ENCODE measurements at regions not wholly inside any gene's neighbourhood (a gene's known extent, or its start where the extent isn't known, plus 50 kb on each side); places are given as distances from the start of the nearest gene placed in this dataset.
"Not testable (repeated sequence)": the region's sequence is repeated elsewhere in the genome, so short reads cannot be mapped to it uniquely, and the experiment has no call there.

GRCh38 chrX:8043121-8043520 lies 115.9 kb upstream of the PNPLA4 start:
- Mint-ChIP-seq H3K4me1 (ENCODE audit: low read depth) (peaks cover under 1% of the 10 kb centered on the region), H3K27ac (no peak overlapping the region), H3K4me3 (no peak overlapping the region), H3K9me3 (no peaks in the 10 kb centered on the region), H3K36me3 (ENCODE audit: low read depth) (no peaks in the 10 kb centered on the region), H3K27me3 (no peaks in the 10 kb centered on the region)
- intact Hi-C loops (cut with micrococcal nuclease), result no loop called here

- no peaks in the 10 kb centered on the region for H3K27me3 Mint-ChIP-seq
- H3K36me3 Mint-ChIP-seq (ENCODE audit: low read depth), result no peaks in the 10 kb centered on the region
- H3K4me3 Mint-ChIP-seq, result no peak overlapping the region
- H3K27ac Mint-ChIP-seq, result no peak overlapping the region
- peaks cover 7% of the 10 kb centered on the region for H3K4me1 Mint-ChIP-seq (ENCODE audit: low read depth)
- no peaks in the 10 kb centered on the region for H3K9me3 Mint-ChIP-seq
- intact Hi-C loops (cut with micrococcal nuclease), result no loop called here
Measured at GRCh38 chrX:8042304-8042703, 115.1 kb upstream of the PNPLA4 start.

GRCh38 chrX:8039711-8040110 lies 112.5 kb upstream of the PNPLA4 start:
- H3K36me3 Mint-ChIP-seq (ENCODE audit: low read depth); H3K9me3 Mint-ChIP-seq; H3K27me3 Mint-ChIP-seq; H3K27ac Mint-ChIP-seq; intact Hi-C loops (cut with micrococcal nuclease); H3K4me1 Mint-ChIP-seq (ENCODE audit: low read depth); H3K4me3 Mint-ChIP-seq: not testable (repeated sequence)

GRCh38 chrX:8037593-8038348 lies 110.6 kb upstream of the PNPLA4 start:
- H3K27me3 Mint-ChIP-seq, result no peaks in the 10 kb centered on the region
- no peak overlapping the region for H3K4me3 Mint-ChIP-seq
- H3K4me1 Mint-ChIP-seq (ENCODE audit: low read depth), result peaks cover 7% of the 10 kb centered on the region
- H3K36me3 Mint-ChIP-seq (ENCODE audit: low read depth), result no peaks in the 10 kb centered on the region
- no peaks in the 10 kb centered on the region for H3K9me3 Mint-ChIP-seq
- intact Hi-C loops (cut with micrococcal nuclease), result no loop called here
- no peak overlapping the region for H3K27ac Mint-ChIP-seq

GRCh38 chrX:8036914-8037313 lies 109.7 kb upstream of the PNPLA4 start:
- H3K4me3 Mint-ChIP-seq, result no peak overlapping the region
- peaks cover 7% of the 10 kb centered on the region for H3K4me1 Mint-ChIP-seq (ENCODE audit: low read depth)
- H3K36me3 Mint-ChIP-seq (ENCODE audit: low read depth), result no peaks in the 10 kb centered on the region
- intact Hi-C loops (cut with micrococcal nuclease), result no loop called here
- H3K9me3 Mint-ChIP-seq, result no peaks in the 10 kb centered on the region
- H3K27me3 Mint-ChIP-seq, result no peaks in the 10 kb centered on the region
- no peak overlapping the region for H3K27ac Mint-ChIP-seq

- H3K27me3 Mint-ChIP-seq, result no peaks in the 10 kb centered on the region
- no peak overlapping the region for H3K27ac Mint-ChIP-seq
- H3K9me3 Mint-ChIP-seq, result no peaks in the 10 kb centered on the region
- intact Hi-C loops (cut with micrococcal nuclease), result no loop called here
- H3K4me3 Mint-ChIP-seq, result no peak overlapping the region
- H3K36me3 Mint-ChIP-seq (ENCODE audit: low read depth), result no peaks in the 10 kb centered on the region
- H3K4me1 Mint-ChIP-seq (ENCODE audit: low read depth), result peaks cover 7% of the 10 kb centered on the region
Measured at GRCh38 chrX:8034058-8034457, 106.8 kb upstream of the PNPLA4 start.

- intact Hi-C loops (cut with micrococcal nuclease), result no loop called here
- Mint-ChIP-seq H3K27me3 (no peaks in the 10 kb centered on the region), H3K36me3 (ENCODE audit: low read depth) (no peaks in the 10 kb centered on the region), H3K4me3 (no peak overlapping the region), H3K9me3 (no peaks in the 10 kb centered on the region), H3K27ac (no peak overlapping the region), H3K4me1 (ENCODE audit: low read depth) (peaks cover 7% of the 10 kb centered on the region)
Measured at GRCh38 chrX:8033175-8033574, 106.0 kb upstream of the PNPLA4 start.

- intact Hi-C loops (cut with micrococcal nuclease), result no loop called here
- Mint-ChIP-seq H3K4me1 (ENCODE audit: low read depth) (no peaks in the 10 kb centered on the region), H3K36me3 (ENCODE audit: low read depth) (no peaks in the 10 kb centered on the region), H3K27me3 (no peaks in the 10 kb centered on the region), H3K27ac (no peak overlapping the region), H3K9me3 (peaks cover 11% of the 10 kb centered on the region), H3K4me3 (no peak overlapping the region)
Measured at GRCh38 chrX:8030361-8030760, 103.1 kb upstream of the PNPLA4 start.

GRCh38 chrX:8027827-8028226 lies 100.6 kb upstream of the PNPLA4 start:
- H3K36me3 Mint-ChIP-seq (ENCODE audit: low read depth), result no peaks in the 10 kb centered on the region

GRCh38 chrX:8025705-8026104 lies 98.5 kb upstream of the PNPLA4 start:
- Mint-ChIP-seq H3K36me3 (ENCODE audit: low read depth) (no peaks in the 10 kb centered on the region), H3K9me3 (peaks cover 18% of the 10 kb centered on the region), H3K27me3 (no peaks in the 10 kb centered on the region), H3K27ac (no peak overlapping the region), H3K4me3 (no peak overlapping the region), H3K4me1 (ENCODE audit: low read depth) (no peaks in the 10 kb centered on the region)
- intact Hi-C loops (cut with micrococcal nuclease), result no loop called here

More at GRCh38 chrX:8027827-8028226, 100.6 kb upstream of the PNPLA4 start:
- Mint-ChIP-seq H3K9me3 (peaks cover 18% of the 10 kb centered on the region), H3K4me3 (no peak overlapping the region), H3K4me1 (ENCODE audit: low read depth) (no peaks in the 10 kb centered on the region), H3K27ac (no peak overlapping the region), H3K27me3 (no peaks in the 10 kb centered on the region)
- intact Hi-C loops (cut with micrococcal nuclease), result no loop called here

- Mint-ChIP-seq H3K4me1 (ENCODE audit: low read depth) (no peaks in the 10 kb centered on the region), H3K9me3 (peaks cover 4% of the 10 kb centered on the region), H3K36me3 (ENCODE audit: low read depth) (no peaks in the 10 kb centered on the region), H3K27ac (no peak overlapping the region), H3K4me3 (no peak overlapping the region), H3K27me3 (no peaks in the 10 kb centered on the region)
- intact Hi-C loops (cut with micrococcal nuclease), result no loop called here
Measured at GRCh38 chrX:8018934-8019333, 91.7 kb upstream of the PNPLA4 start.

GRCh38 chrX:8010105-8010504 lies 82.9 kb upstream of the PNPLA4 start:
- Mint-ChIP-seq H3K4me3 (no peak overlapping the region), H3K36me3 (ENCODE audit: low read depth) (no peaks in the 10 kb centered on the region), H3K27me3 (no peaks in the 10 kb centered on the region), H3K27ac (no peak overlapping the region), H3K4me1 (ENCODE audit: low read depth) (no peaks in the 10 kb centered on the region), H3K9me3 (no peaks in the 10 kb centered on the region)
- intact Hi-C loops (cut with micrococcal nuclease), result no loop called here

GRCh38 chrX:8005678-8006347 lies 78.6 kb upstream of the PNPLA4 start:
- Mint-ChIP-seq H3K9me3 (no peaks in the 10 kb centered on the region), H3K4me3 (no peak overlapping the region), H3K4me1 (ENCODE audit: low read depth) (no peaks in the 10 kb centered on the region), H3K27me3 (no peaks in the 10 kb centered on the region), H3K27ac (no peak overlapping the region), H3K36me3 (ENCODE audit: low read depth) (no peaks in the 10 kb centered on the region)
- intact Hi-C loops (cut with micrococcal nuclease), result no loop called here

- no peak overlapping the region for H3K27ac Mint-ChIP-seq
- no peaks in the 10 kb centered on the region for H3K9me3 Mint-ChIP-seq
- no peaks in the 10 kb centered on the region for H3K4me1 Mint-ChIP-seq (ENCODE audit: low read depth)
- H3K4me3 Mint-ChIP-seq, result no peak overlapping the region
- H3K27me3 Mint-ChIP-seq, result no peaks in the 10 kb centered on the region
- intact Hi-C loops (cut with micrococcal nuclease), result no loop called here
- no peaks in the 10 kb centered on the region for H3K36me3 Mint-ChIP-seq (ENCODE audit: low read depth)
Measured at GRCh38 chrX:8003147-8003883, 76.1 kb upstream of the PNPLA4 start.
